Right kidney (tissue), 1 donor: ENCODE measurements at regions not wholly inside any gene's neighbourhood (a gene's known extent, or its start where the extent isn't known, plus 50 kb on each side); places are given as distances from the start of the nearest gene placed in this dataset.

Experiments used
- DNase-seq: peaks from one replicate; pipeline ENCODE4 v3.0.0-alpha.2; 2016

- peak; percentile 95 for DNase-seq
Measured at GRCh38 chr3:194070634-194071409, 65.1 kb upstream of the HES1 start.

GRCh38 chr3:194072097-194072428 is 63.9 kb upstream of the HES1 start:
- no peak for DNase-seq

- no peak for DNase-seq
Measured at GRCh38 chr3:194072691-194073279, 63.2 kb upstream of the HES1 start.

GRCh38 chr3:194073926-194074325 is 62.0 kb upstream of the HES1 start:
- no peak for DNase-seq

DNA sequence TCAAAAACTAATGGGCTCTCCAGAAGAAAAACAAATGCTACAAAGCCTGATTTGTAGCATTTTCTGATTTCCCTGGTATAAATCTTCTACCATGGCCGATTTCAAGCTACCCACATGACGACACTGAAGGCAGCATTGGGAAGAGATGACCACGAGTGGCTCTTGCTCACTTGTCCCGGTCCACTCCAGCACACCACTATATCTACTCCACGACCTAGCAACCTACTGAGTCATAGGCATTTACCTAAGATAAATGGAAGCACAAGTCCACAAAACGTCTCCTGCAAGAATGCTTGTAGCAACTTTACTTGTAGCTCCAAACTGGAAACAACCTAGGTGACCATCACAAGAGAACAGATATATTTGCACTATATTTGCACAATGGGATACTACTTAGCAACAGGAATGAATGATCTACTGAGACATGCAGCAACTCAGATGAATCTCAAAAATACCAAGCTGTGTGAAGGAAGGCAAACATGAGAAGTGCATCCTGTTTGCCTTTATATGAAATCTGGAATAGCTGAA is 60.8 kb upstream of the HES1 start:
- DNase-seq, result no peak

DNA sequence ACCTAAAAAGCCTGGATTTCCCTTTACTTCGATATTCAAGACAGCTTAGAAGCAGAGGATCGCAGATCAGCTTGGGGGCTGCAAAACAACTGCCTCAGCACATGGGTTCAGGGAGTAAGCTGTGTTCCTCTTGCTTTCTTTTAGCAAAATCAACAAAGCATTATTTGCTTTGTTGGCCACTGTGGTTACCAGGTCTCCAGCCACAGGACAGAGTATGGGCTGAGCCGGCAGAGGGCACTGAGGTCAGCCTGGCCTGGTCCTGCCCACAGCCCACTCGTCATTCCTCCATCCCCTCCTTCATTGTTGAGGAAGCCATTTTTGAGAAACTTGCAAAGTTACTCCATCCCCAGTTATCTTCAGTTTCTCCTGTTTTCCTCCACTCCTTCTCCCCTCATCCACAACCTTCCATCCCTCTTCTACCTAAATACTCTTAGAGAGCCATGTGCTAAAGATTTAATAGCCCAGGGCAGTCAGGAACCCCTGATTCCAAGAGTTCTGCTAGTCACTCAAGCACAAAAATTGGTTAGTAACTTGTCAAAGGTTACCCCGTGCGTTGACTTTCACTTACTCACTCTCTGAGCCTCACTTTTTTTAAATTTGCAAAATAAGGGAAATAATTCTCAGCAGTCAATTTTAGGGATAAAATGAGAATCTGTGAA is 60.0 kb upstream of the HES1 start:
- no peak for DNase-seq

DNA sequence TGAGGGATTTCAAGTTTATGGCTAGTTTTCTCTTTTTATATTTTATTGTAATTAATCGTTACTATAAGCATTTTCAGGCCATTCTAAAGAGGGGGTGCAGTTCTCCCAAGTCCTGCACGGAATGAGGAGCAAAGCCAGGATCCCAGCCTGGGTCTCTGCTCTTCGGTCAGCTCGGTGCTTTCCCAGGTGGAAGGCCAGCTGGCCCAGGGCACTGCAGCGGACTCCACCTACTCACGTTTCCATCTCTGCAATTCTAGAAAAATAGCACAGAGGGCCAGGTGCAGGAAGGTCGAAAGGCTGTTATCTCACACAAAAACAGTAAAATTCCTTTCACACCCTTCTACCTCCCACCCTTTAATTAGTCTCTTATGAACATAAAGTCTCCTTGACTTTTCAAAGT is 59.5 kb upstream of the HES1 start:
- no peak for DNase-seq

GRCh38 chr3:194077602-194078001 is 58.3 kb upstream of the HES1 start:
- no peak for DNase-seq

DNA sequence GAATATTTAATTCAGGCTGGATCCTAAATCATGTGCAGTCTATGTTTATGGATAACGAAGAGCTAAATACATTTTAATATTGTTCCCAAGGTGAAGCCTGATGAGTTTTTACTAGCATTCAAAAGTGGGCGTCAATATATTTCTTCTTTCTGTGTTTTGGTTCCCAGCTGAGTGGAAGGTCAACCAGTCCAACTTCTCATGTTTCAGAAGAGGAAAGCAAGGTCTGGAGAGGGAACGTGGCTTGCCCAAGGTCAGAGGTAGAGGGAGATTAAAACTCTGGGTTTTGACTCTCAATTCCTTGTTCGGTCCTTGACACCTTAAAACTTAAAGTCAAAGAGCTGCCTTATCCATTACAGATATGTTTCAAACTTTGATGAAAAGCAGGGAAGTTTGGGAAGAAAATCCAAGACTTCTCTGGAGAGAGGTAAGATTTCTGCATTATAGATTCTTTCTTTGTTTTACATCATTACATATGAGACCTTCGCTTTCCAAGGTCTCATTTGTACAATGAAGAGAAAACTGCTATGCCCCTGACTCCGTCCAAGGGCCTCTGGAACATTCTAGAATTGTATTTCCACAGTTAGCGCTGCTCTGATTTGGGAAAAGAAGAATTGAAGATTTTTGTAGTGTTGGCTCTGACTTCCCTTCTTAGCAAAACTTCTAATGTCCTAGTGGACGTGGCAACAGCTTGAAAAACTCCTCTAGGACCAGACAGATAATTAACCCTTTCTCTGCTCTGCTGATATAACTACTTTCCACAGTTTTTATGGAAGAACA is 57.7 kb upstream of the HES1 start:
- no peak for DNase-seq

- no peak for DNase-seq
Measured at GRCh38 chr3:194079702-194080172, 56.2 kb upstream of the HES1 start.

DNA sequence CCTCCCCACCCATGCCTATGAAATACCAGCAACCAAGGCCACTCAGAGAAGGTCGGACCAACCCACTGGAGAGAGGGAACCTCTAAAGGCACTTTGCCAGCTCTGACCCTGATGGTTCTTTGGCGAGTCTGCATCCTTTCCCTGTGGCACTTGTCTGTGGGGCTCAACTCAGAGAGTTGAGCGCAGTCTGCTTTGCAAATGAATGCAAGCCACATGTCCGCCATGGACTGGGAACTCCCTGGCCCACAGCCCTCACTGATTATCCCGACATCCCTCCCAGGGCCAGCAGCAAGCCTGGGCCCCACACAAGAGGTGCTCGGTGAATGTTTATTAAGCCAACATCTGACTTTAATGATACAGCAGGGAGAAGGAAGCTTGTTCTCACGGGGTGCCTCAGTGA is 55.5 kb upstream of the HES1 start:
- no peak for DNase-seq

DNA sequence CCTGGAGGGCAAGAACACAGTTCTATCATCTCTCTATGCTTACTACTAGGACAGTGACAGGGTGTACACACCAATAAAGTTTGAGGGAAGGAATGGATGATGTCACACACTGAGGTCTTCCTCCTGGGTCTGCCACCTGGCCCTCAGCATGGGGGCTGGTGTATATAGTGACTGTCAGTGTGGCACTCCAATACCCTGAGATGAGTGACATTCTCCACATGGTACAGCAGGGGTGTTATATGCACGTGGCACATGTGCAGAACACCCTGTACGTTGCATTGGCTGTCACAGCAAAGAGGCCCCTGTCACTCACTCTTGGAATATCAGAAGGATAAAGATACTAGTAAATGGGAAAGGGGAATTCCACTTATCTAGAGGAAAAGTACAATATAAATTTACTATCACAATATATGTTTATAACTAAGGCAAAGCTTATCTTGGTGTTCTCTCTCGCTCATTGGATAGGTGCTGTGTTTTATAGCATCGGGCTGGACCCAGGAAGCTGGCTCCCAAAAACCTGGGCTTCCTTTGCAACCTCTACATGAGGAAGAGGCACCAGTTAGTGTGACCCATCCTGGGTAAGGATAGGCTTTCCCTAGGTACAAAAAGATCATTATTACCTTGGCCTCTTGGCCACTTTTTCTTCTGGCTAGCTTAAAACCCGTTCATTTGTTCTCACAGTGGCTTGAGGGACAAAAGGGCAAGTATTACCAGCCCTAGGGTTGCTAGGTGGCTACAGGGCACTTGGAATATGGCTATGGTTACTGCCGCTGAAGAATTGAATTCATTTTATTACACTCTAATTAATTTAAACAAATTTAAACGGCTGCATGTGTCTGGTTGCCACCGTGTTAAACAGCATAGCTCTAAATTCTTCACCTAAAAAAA is 54.8 kb upstream of the HES1 start:
- no peak for DNase-seq

DNA sequence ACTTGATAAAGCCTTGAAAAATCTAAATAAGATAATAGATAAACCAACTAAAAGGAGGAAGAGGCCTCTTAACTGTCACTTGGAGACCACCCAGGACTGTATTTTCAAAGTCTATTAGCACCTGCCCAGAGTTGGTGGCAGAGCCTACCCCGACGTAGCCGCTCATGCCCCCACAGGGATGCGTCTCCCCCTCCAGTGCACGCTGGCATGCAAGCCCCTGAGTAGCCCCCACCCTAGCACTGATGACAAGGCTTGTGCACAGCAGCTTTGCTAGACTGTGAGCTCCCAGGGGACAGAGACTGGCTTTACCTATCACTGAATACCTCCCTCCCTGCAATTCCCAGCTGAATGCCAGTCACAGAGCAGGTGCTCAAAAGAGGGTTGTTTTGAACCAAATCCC is 54.1 kb upstream of the HES1 start:
- no peak for DNase-seq

DNA sequence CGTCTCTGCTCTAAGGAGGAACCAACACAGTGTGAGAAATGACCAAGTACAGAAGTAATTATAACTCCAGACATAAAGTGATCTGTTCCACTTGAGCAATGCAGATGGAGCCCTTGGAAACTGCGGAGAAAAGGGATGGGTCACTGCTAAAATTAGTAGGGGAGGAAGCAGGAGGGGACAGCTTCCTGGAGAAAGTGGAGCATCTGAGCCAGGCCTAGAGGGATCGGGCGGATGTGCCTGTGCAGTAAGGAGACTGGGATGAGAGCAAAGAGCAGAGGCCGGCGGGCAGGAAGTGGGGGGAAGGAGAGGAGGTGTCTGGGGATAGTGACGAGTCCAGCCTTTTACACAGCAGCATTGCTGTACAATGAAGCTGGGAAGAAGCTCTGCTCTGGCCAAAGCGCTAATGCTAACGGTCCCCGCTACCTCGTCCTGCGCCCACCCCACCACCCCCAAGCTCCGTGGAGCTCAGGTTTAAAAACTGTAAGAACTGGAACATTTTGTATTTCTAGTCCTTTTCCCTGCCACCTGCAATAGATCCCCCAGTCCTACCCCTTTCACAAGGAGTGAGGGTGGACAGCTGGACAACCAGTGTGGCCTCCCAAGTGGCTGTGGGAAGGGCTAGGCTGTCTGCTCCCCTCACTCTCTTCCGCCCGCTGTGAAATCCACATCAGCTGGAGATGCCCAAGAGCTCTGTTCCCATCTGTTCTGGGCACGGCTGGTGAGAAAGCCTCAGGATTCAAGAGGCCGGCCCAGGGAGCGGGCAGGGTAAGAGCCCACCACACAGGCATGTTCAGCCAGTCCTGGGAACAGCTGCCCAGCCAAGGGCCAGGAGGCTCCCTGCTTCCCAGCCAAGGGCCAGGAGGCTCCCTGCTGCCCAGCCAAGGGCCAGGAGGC is 53.0 kb upstream of the HES1 start:
- DNase-seq, result no peak

DNA sequence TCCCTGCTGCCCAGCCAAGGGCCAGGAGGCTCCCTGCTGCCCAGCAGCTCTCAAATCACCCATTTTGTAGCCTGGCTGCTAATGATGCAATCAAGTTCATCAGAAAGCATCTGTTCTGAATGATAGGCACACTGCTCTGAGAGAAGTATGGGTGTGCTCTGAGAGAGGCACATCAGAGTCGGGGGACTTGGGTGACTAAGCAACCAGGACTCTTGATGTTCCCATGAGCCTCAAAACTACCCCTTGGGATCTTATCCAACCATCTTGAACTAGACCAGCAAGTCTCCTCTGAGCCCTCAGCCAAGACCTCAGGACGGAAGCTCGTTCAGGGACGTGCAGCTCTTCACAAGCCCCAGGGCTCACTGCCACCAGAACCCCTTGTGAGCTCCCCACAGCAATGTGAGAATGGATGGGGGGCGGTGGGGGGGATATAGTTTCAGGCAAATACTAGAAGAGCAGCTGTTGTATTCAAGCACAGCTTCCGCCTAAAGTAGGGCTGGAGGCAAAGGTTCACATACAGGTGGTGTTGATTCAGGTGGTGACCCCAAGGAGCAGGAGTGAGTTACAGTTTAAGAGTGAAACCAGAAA is 52.2 kb upstream of the HES1 start:
- no peak for DNase-seq

DNA sequence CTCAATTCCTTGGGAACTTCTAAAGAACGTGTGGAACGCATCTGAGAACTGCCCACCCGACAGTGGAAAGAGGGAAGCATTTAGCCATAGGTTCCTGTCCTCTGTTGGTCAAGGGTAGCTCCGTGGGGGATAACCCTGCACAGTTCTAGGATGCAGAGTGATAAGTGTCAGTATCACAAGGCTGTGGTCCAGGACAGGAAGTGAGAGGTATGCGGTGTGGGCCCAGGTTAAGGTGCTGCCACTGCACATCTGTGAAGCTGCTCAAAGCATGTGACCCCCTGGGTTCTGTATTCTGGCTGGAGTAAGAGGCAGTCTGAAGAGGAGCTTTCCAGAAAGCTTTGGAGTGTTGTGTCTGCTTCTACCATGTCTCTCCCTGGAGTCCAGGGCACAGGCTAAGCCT is 51.7 kb upstream of the HES1 start:
- no peak for DNase-seq
